OCI-LY3 (cell line): ENCODE measurements at regions not wholly inside any gene's neighbourhood (a gene's known extent, or its start where the extent isn't known, plus 50 kb on each side); places are given as distances from the start of the nearest gene placed in this dataset.

ENCODE experiments used
- CTCF ChIP-seq: fragments of 200-600, 300-600 bp; sonication (generic); IDR thresholded peaks from 2 replicates; pipeline ENCODE4 v1.5.1; 2014; ENCODE audit warnings: antibody characterized with exemption, low read length, low read depth
- EZH2phosphoT487 ChIP-seq: fragments of 200-600 bp; shearing (Covaris generic); IDR thresholded peaks from 2 replicates; pipeline ENCODE4 v1.6.1; 2018; ENCODE audit warnings: antibody characterized with exemption, mixed run types, low read depth

GRCh38 chr1:113303267-113303666 is 87.0 kb upstream of the MAGI3 start:
- TF ChIP-seq CTCF (no peak), EZH2phosphoT487 (no peak)
